Endometrial microvascular endothelial cells (primary cell): ENCODE measurements at regions not wholly inside any gene's neighbourhood (a gene's known extent, or its start where the extent isn't known, plus 50 kb on each side); places are given as distances from the start of the nearest gene placed in this dataset.

Experiments used
- in situ Hi-C: cut with HindIII; loops from 2 replicates; pipeline ENCODE4 v1.10.0; 2017; ENCODE audit warnings: low sequenced_read_pairs, low pct_unique_long_range_greater_than_20kb; ENCODE audit errors: inconsistent ontology term

- in situ Hi-C loops = no loop called here
These were observed 305.7 kb upstream of the FLRT2 start for GRCh38 chr14:85224241-85224640.

- in situ Hi-C loops = no loop called here
These were observed 296.2 kb upstream of the FLRT2 start for GRCh38 chr14:85233756-85234155.

GRCh38 chr14:85234156-85235025 is 295.6 kb upstream of the FLRT2 start:
- in situ Hi-C loops = no loop called here

- in situ Hi-C loops = no loop called here
These were observed 294.1 kb upstream of the FLRT2 start for GRCh38 chr14:85235868-85236267.

- in situ Hi-C loops = no loop called here
These were observed 293.6 kb upstream of the FLRT2 start for GRCh38 chr14:85236296-85236695.

- in situ Hi-C loops = no loop called here
These were observed 290.2 kb upstream of the FLRT2 start for GRCh38 chr14:85239791-85240190.

GRCh38 chr14:85241022-85241855 is 288.7 kb upstream of the FLRT2 start:
- in situ Hi-C loops = no loop called here

GRCh38 chr14:85242666-85243065 is 287.3 kb upstream of the FLRT2 start:
- in situ Hi-C loops = no loop called here

- in situ Hi-C loops = no loop called here
These were observed 286.6 kb upstream of the FLRT2 start for GRCh38 chr14:85243321-85243720.

GRCh38 chr14:85247071-85247470 is 282.9 kb upstream of the FLRT2 start:
- in situ Hi-C loops = no loop called here

- in situ Hi-C loops = no loop called here
These were observed 280.9 kb upstream of the FLRT2 start for GRCh38 chr14:85248881-85249635.

GRCh38 chr14:85250414-85251189 is 279.3 kb upstream of the FLRT2 start:
- in situ Hi-C loops = no loop called here

GRCh38 chr14:85252011-85252410 is 277.9 kb upstream of the FLRT2 start:
- in situ Hi-C loops = no loop called here

GRCh38 chr14:85254711-85255110 is 275.2 kb upstream of the FLRT2 start:
- in situ Hi-C loops = no loop called here

- in situ Hi-C loops = no loop called here
These were observed 272.7 kb upstream of the FLRT2 start for GRCh38 chr14:85257287-85257686.

GRCh38 chr14:85263916-85264675 is 265.8 kb upstream of the FLRT2 start:
- in situ Hi-C loops = no loop called here

- in situ Hi-C loops = no loop called here
These were observed 256.8 kb upstream of the FLRT2 start for GRCh38 chr14:85273099-85273677.

GRCh38 chr14:85273952-85274351 is 256.0 kb upstream of the FLRT2 start:
- in situ Hi-C loops = no loop called here
